ENCODE measurements at regions not wholly inside any gene's neighbourhood (a gene's known extent, or its start where the extent isn't known, plus 50 kb on each side); places are given as distances from the start of the nearest gene placed in this dataset.

DNA sequence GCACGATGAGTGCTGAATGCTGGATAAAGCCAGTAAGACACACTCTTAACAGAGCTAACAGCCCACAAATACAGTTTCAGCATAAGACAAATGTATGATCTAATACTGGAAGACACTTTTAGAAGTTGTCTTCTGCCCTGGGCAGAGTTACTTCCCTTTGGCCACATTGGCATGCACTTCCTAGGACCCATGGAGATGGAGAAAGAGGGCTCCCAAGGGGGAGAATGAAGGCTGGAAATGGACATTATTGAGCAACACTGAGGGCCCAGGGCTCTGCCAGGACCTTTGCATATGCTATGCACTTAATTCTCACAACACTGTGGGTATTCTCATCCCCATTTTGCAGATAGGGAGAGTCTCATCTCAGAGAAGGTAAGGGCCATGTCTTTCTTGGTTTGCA lies 123.1 kb downstream of the ADAMTS15 start:
- Histone ChIP-seq H3K36me3 (replicated peaks in 1 of 2; ENCODE audit: insufficient read depth in 1 of 2, low read depth in 2 of 2) (no peaks in the 10 kb centered on the region), H3K9me3 (no peaks in the 10 kb centered on the region), H3K4me3 (no peak overlapping the region), H3K4me1 (no peaks in the 10 kb centered on the region), H3K27ac (no peak overlapping the region), H3K27me3 (no peaks in the 10 kb centered on the region)
- DNase-seq = no peak
- 70 to 76% methylated on average over 1 of the region's 1 CpG for WGBS, 2 donors
- intact Hi-C loops (cut with DNase I) = no loop called here
- no peak for TF ChIP-seq POLR2A (IDR thresholded peaks at IDR 0.05)
- TF ChIP-seq, protein P1, sequence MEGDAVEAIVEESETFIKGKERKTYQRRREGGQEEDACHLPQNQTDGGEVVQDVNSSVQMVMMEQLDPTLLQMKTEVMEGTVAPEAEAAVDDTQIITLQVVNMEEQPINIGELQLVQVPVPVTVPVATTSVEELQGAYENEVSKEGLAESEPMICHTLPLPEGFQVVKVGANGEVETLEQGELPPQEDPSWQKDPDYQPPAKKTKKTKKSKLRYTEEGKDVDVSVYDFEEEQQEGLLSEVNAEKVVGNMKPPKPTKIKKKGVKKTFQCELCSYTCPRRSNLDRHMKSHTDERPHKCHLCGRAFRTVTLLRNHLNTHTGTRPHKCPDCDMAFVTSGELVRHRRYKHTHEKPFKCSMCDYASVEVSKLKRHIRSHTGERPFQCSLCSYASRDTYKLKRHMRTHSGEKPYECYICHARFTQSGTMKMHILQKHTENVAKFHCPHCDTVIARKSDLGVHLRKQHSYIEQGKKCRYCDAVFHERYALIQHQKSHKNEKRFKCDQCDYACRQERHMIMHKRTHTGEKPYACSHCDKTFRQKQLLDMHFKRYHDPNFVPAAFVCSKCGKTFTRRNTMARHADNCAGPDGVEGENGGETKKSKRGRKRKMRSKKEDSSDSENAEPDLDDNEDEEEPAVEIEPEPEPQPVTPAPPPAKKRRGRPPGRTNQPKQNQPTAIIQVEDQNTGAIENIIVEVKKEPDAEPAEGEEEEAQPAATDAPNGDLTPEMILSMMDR (IDR thresholded peaks at IDR 0.05) = no peak
- no peak for ATAC-seq

DNA sequence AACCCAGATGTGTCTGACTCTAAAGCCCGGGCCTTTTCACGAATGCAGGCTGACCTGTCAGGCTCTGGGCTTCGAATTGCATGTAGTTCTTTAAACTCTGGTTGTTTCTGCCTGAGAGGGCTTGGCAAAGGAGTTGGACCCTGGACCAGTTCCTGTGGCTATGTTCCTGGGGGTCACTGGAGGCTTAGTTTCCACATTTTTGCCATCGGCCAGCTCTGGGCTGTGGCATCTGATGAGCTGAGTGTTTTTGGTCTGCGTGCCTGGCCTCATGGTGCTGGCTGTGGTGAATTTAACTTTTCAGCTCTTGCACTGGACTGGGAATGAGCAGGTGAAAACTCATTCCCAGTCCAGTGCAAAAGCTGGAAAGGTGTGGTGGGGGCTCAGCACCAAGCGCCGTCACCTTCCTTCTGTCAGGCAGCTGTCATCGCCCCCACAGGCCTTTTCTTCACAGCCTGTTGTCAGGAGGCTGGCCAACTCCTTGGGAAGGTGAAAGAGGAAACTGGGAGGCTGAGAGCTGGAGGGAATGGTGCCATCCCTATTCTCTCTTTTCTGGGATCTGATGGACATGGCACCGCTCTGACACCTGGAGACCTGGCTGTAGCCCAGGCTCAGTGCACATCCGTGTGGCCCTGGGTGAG lies 123.6 kb downstream of the ADAMTS15 start:
- no peak for DNase-seq
- 68 to 70% methylated on average over 10 of the region's 10 CpGs for whole genome bisulfite sequencing, 2 donors
- H3K4me3 ChIP-seq = no peak overlapping the region
- no peaks in the 10 kb centered on the region for H3K4me1 ChIP-seq
- no peaks in the 10 kb centered on the region for H3K9me3 ChIP-seq
- no peaks in the 10 kb centered on the region for H3K36me3 ChIP-seq (replicated peaks in 1 of 2; ENCODE audit: insufficient read depth in 1 of 2, low read depth in 2 of 2)
- intact Hi-C loops (cut with DNase I) = no loop called here
- no peak for ATAC-seq
- H3K27me3 ChIP-seq = no peaks in the 10 kb centered on the region
- no peak for TF ChIP-seq POLR2A (IDR thresholded peaks at IDR 0.05)
- TF ChIP-seq, protein P1 (IDR thresholded peaks at IDR 0.05) = no peak
- no peak overlapping the region for H3K27ac ChIP-seq

DNA sequence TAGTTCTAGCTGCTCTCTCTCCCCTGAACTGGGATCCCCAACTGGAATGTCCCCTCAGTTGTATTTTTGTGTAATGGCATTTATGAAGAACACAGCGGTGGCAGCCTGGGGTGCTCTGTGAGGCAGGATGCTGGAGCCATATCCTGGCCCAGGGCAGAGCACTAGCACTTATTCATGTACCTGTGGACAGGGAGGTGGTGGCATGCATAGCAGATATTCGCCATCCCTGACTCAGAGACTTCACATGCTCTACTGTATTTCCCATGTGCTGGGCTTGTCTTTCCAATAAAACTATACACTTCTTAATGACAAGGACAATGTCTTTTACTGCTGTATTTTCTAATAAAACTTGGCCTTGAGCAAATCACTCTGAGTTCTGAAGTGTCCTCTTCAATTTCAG lies 125.3 kb downstream of the ADAMTS15 start:
- WGBS, 2 donors = 84 to 96% methylated on average over 2 of the region's 2 CpGs

DNA sequence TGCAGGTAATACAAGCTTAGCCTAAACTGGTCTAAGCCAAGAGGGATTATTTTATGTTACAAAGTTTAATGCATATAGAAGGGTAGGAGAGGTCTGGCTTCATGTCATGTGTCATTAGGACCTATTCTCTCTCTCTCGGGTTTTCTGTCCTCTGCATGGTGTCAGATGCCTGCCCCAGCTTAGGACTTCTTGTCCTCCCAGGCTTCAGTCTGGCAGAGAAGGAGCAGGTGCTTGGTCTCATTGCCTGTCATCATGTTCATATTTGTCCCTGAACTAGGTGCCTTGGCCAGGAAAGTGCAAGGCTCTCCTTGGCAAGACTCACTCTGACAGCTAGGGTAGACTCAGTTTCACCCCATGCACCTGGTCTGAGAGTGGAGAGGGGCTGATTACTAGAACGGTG lies 126.3 kb downstream of the ADAMTS15 start:
- 66 to 71% methylated on average over 2 of the region's 2 CpGs for WGBS, 2 donors
- ATAC-seq (no peak), DNase-seq (no peak)
- intact Hi-C loops (cut with DNase I) = no loop called here
- H3K27ac ChIP-seq = no peak overlapping the region
- H3K4me3 ChIP-seq = no peak overlapping the region
- no peaks in the 10 kb centered on the region for H3K27me3 ChIP-seq
- no peaks in the 10 kb centered on the region for H3K4me1 ChIP-seq
- TF ChIP-seq, protein P1 (IDR thresholded peaks at IDR 0.05) = no peak
- no peak for TF ChIP-seq POLR2A (IDR thresholded peaks at IDR 0.05)
- no peaks in the 10 kb centered on the region for H3K36me3 ChIP-seq (replicated peaks in 1 of 2; ENCODE audit: insufficient read depth in 1 of 2, low read depth in 2 of 2)
- H3K9me3 ChIP-seq = no peaks in the 10 kb centered on the region

More for the DNA sequence above, 125.3 kb downstream of the ADAMTS15 start:
- TF ChIP-seq, protein P1 (IDR thresholded peaks at IDR 0.05) = no peak
- no peak for TF ChIP-seq POLR2A (IDR thresholded peaks at IDR 0.05)
- H3K27ac ChIP-seq = no peak overlapping the region
- intact Hi-C loops (cut with DNase I) = no loop called here
- H3K36me3 ChIP-seq (replicated peaks in 1 of 2; ENCODE audit: insufficient read depth in 1 of 2, low read depth in 2 of 2) = no peaks in the 10 kb centered on the region
- H3K4me1 ChIP-seq = no peaks in the 10 kb centered on the region
- no peak for ATAC-seq
- no peaks in the 10 kb centered on the region for H3K27me3 ChIP-seq
- DNase-seq = no peak
- no peaks in the 10 kb centered on the region for H3K9me3 ChIP-seq
- H3K4me3 ChIP-seq = no peak overlapping the region

DNA sequence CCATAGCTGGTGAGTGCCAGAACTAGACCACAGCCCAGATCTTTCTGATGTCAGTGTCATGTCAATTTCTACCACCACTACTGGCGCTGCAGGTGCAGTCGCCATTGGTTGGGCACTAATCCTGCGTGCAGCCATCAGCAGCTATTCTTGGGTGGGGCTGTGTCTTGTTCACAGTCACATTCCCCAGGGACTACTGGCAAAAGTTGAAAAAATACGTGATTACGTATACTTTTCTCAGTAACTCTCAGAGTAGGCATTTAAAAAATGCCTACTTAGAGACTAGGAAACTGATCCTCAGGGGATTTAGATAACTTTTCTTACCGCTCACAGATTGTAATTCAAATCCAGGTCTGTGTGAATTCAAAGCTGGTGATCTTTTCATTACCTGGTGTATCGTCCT lies 127.7 kb downstream of the ADAMTS15 start:
- ATAC-seq = no peak
- no peak for DNase-seq
- intact Hi-C loops (cut with DNase I) = no loop called here
- Histone ChIP-seq H3K36me3 (replicated peaks in 1 of 2; ENCODE audit: insufficient read depth in 1 of 2, low read depth in 2 of 2) (no peaks in the 10 kb centered on the region), H3K9me3 (no peaks in the 10 kb centered on the region), H3K4me1 (no peaks in the 10 kb centered on the region), H3K27ac (no peak overlapping the region), H3K4me3 (no peak overlapping the region), H3K27me3 (no peaks in the 10 kb centered on the region)
- 87 to 88% methylated on average over 7 of the region's 7 CpGs for WGBS, 2 donors
- TF ChIP-seq, protein P1 (IDR thresholded peaks at IDR 0.05) = no peak
- no peak for TF ChIP-seq POLR2A (IDR thresholded peaks at IDR 0.05)
